ENCODE measurements at regions not wholly inside any gene's neighbourhood (a gene's known extent, or its start where the extent isn't known, plus 50 kb on each side); places are given as distances from the start of the nearest gene placed in this dataset.
A peak's percentile ranks its signal among the peaks of the same experiment; 100 is the strongest.

DNA sequence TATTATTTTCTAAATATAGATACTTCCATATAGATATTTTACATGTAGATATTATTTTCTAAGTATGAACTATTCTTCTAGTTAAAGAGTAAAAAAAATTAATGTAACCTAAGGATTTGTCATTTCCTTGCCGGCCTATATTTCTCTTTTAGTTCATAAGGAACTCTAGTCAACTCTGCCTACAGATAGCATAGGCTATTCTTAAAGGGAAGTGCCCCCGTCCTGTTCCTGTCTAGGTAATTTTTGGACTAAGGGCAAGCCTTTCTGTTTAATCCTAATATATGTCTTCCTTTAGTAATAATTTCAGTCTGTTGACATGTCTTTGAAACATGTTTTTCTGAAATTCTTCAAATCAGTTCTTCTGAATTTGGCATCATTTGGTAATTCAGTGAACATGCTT is 161.9 kb downstream of the C11orf91 start:
- H2AK5ac ChIP-seq (ENCODE audit: low read depth, low read length), result no peak overlapping the region
- no CpG with 5 or more reads among the region's 2 CpGs for WGBS, 2 donors (ENCODE audit: extremely low coverage in 2 of 2, insufficient read length in 2 of 2, insufficient replicate concordance in 1 of 2)
- no peak for DNase-seq (ENCODE audit: low spot score)
- H2BK120ac ChIP-seq (ENCODE audit: low read depth, low read length), result no peak overlapping the region
- no peak overlapping the region for H4K8ac ChIP-seq (ENCODE audit: low read depth, low read length)
- H2BK5ac ChIP-seq (ENCODE audit: low read length), result no peak overlapping the region
- H3K27ac ChIP-seq (replicated peaks; ENCODE audit: low read length), result no peak overlapping the region
- H3K23ac ChIP-seq (ENCODE audit: low read depth, low read length, poor library complexity), result no peak overlapping the region
- no peak overlapping the region for H3K4me2 ChIP-seq (ENCODE audit: insufficient read depth, low read length, poor library complexity, severe bottlenecking)
- no peak overlapping the region for H2BK15ac ChIP-seq (ENCODE audit: low read length)
- no peak overlapping the region for H3K4ac ChIP-seq (ENCODE audit: low read length)
- H3K4me3 ChIP-seq (ENCODE audit: low read length in 2 of 2), result no peak overlapping the region
- no peaks in the 10 kb centered on the region for H3K4me1 ChIP-seq (ENCODE audit: control insufficient read depth in 2 of 2, insufficient read depth in 1 of 2, low read depth in 1 of 2, low read length in 2 of 2)
- H3K18ac ChIP-seq (ENCODE audit: low read length), result no peak overlapping the region
- H2BK12ac ChIP-seq (ENCODE audit: low read length), result no peak overlapping the region
- H3K36me3 ChIP-seq (replicated peaks in 1 of 2; ENCODE audit: control insufficient read depth in 2 of 2, insufficient read depth in 2 of 2, low read length in 2 of 2), result peaks cover 0 to 2% of the 10 kb centered on the region in 2 donors
- H3K79me1 ChIP-seq (ENCODE audit: low read depth, low read length), result no peaks in the 10 kb centered on the region
- H3K9ac ChIP-seq (ENCODE audit: low read depth, low read length, poor library complexity), result no peak overlapping the region
- no peak overlapping the region for H4K91ac ChIP-seq (ENCODE audit: low read depth, low read length, poor library complexity)
- no peaks in the 10 kb centered on the region for H3K9me3 ChIP-seq (replicated peaks in 1 of 2; ENCODE audit: control insufficient read depth in 2 of 2, insufficient read depth in 1 of 2, low read depth in 1 of 2, low read length in 2 of 2)
- H3K14ac ChIP-seq (ENCODE audit: low read length), result no peak overlapping the region
- no peaks in the 10 kb centered on the region for H3K27me3 ChIP-seq (ENCODE audit: control insufficient read depth in 3 of 3, insufficient read depth in 3 of 3, low read depth in 1 of 3, low read length in 3 of 3)
- no peak overlapping the region for H2AFZ ChIP-seq (ENCODE audit: low read length)

DNA sequence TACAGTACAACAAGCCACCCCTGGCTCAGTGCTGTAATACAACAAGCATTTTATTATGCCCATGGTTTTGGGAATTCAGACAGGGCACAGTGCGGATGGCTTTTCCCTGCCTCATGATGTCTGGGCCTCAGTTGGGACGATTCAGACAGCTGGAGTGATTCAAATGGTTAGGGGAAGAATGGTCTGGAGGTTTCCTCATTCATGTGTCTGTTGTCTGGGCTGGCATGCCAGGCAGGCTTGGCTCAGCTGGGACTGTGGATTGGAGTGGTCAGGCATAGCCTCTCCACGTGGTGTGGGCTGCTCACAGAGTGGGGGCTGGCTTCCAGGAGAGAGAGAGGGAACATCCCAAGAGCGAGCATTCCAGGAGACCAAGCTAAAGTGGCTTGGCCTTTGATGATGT is 164.4 kb downstream of the C11orf91 start:
- no peaks in the 10 kb centered on the region for H3K79me1 ChIP-seq (ENCODE audit: low read depth, low read length)
- H2BK120ac ChIP-seq (ENCODE audit: low read depth, low read length), result no peak overlapping the region
- H3K9me3 ChIP-seq (replicated peaks in 1 of 2; ENCODE audit: control insufficient read depth in 2 of 2, insufficient read depth in 1 of 2, low read depth in 1 of 2, low read length in 2 of 2), result no peaks in the 10 kb centered on the region
- H3K4me2 ChIP-seq (ENCODE audit: insufficient read depth, low read length, poor library complexity, severe bottlenecking), result no peak overlapping the region
- no peak overlapping the region for H3K4me3 ChIP-seq (ENCODE audit: low read length in 2 of 2)
- no peak overlapping the region for H3K23ac ChIP-seq (ENCODE audit: low read depth, low read length, poor library complexity)
- H3K27ac ChIP-seq (replicated peaks; ENCODE audit: low read length), result no peak overlapping the region
- H3K36me3 ChIP-seq (replicated peaks in 1 of 2; ENCODE audit: control insufficient read depth in 2 of 2, insufficient read depth in 2 of 2, low read length in 2 of 2), result no peaks in the 10 kb centered on the region
- H3K4me1 ChIP-seq (ENCODE audit: control insufficient read depth in 2 of 2, insufficient read depth in 1 of 2, low read depth in 1 of 2, low read length in 2 of 2), result peaks cover 0 to 1% of the 10 kb centered on the region in 2 donors
- no peak overlapping the region for H2AFZ ChIP-seq (ENCODE audit: low read length)
- H3K9ac ChIP-seq (ENCODE audit: low read depth, low read length, poor library complexity), result no peak overlapping the region
- H3K27me3 ChIP-seq (ENCODE audit: control insufficient read depth in 3 of 3, insufficient read depth in 3 of 3, low read depth in 1 of 3, low read length in 3 of 3), result no peaks in the 10 kb centered on the region
- no peak overlapping the region for H2BK15ac ChIP-seq (ENCODE audit: low read length)
- no peak overlapping the region for H4K91ac ChIP-seq (ENCODE audit: low read depth, low read length, poor library complexity)
- no peak overlapping the region for H2BK12ac ChIP-seq (ENCODE audit: low read length)
- no peak overlapping the region for H2BK5ac ChIP-seq (ENCODE audit: low read length)
- no peak overlapping the region for H3K4ac ChIP-seq (ENCODE audit: low read length)
- peak overlapping the region; percentile 49 for H3K18ac ChIP-seq (ENCODE audit: low read length)
- no peak overlapping the region for H3K14ac ChIP-seq (ENCODE audit: low read length)
- no peak overlapping the region for H4K8ac ChIP-seq (ENCODE audit: low read depth, low read length)
- WGBS, 2 donors (ENCODE audit: extremely low coverage in 2 of 2, insufficient read length in 2 of 2, insufficient replicate concordance in 1 of 2), result no CpG with 5 or more reads among the region's 4 CpGs
- no peak for DNase-seq (ENCODE audit: low spot score)
- no peak overlapping the region for H2AK5ac ChIP-seq (ENCODE audit: low read depth, low read length)

DNA sequence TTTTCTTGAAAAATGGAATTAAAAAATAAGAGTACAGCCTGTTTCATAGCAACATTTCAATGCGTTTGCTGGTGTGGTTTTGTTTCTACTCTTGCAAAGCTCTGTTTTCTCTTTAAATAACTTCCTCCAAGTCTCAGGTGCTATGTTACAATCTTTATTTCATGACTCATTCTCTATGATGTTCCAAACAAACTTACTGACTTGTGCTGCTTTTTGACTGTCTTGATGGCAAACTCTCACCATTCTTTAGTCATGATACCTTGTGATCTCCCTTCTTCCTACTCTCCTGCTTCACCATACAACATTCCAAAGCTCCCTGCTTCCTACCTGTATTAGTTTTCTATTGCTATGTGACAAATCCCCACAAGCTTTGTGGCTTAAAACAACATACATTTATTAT is 166.1 kb downstream of the C11orf91 start:
- Histone ChIP-seq H3K23ac (ENCODE audit: low read depth, low read length, poor library complexity) (no peak overlapping the region), H3K36me3 (replicated peaks in 1 of 2; ENCODE audit: control insufficient read depth in 2 of 2, insufficient read depth in 2 of 2, low read length in 2 of 2) (no peaks in the 10 kb centered on the region), H3K4me3 (ENCODE audit: low read length in 2 of 2) (no peak overlapping the region)

DNA sequence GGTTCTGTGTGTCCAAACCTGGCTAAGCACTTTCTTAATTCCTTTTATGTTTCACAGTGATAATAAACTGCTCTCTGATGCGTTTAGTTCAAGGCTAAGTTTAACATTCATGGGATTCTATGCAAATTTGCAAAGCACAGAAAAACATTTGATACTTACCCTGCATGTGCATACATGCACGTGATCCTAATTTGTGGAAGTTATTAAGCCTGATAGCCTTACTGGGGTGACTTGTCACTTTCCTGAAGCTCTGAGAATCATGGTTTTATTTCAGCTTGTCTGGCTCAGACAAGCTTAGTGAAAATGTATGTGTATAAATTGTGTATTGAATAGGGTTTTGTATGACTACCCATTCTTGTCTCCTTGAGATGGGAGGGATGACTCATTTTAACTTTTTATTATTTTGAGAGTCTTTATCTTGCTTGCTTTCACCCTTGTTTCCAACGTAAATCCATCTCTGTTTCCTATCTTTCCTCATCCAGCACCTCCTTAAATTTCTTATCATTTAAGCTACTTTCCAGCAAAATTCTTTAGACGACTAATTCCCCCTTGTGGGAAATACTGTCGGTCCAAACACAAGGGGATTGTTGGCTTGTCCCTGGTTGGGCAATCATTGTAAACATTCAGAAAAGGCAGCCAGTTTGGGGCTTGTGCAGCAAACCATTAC is 167.1 kb downstream of the C11orf91 start:
- Histone ChIP-seq H2BK5ac (ENCODE audit: low read length) (no peak overlapping the region), H3K4me3 (ENCODE audit: low read length in 2 of 2) (no peak overlapping the region), H3K36me3 (replicated peaks in 1 of 2; ENCODE audit: control insufficient read depth in 2 of 2, insufficient read depth in 2 of 2, low read length in 2 of 2) (no peaks in the 10 kb centered on the region), H3K14ac (ENCODE audit: low read length) (no peak overlapping the region), H2AFZ (ENCODE audit: low read length) (no peak overlapping the region), H4K8ac (ENCODE audit: low read depth, low read length) (no peak overlapping the region), H3K4me2 (ENCODE audit: insufficient read depth, low read length, poor library complexity, severe bottlenecking) (no peak overlapping the region), H4K91ac (ENCODE audit: low read depth, low read length, poor library complexity) (no peak overlapping the region), H3K18ac (ENCODE audit: low read length) (no peak overlapping the region), H3K4me1 (ENCODE audit: control insufficient read depth in 2 of 2, insufficient read depth in 1 of 2, low read depth in 1 of 2, low read length in 2 of 2) (peaks cover 0 to 1% of the 10 kb centered on the region in 2 donors), H3K23ac (ENCODE audit: low read depth, low read length, poor library complexity) (no peak overlapping the region), H3K27ac (replicated peaks; ENCODE audit: low read length) (no peak overlapping the region), H2BK15ac (ENCODE audit: low read length) (no peak overlapping the region), H2BK12ac (ENCODE audit: low read length) (no peak overlapping the region), H3K9ac (ENCODE audit: low read depth, low read length, poor library complexity) (no peak overlapping the region), H2AK5ac (ENCODE audit: low read depth, low read length) (no peak overlapping the region), H3K27me3 (ENCODE audit: control insufficient read depth in 3 of 3, insufficient read depth in 3 of 3, low read depth in 1 of 3, low read length in 3 of 3) (no peaks in the 10 kb centered on the region), H2BK120ac (ENCODE audit: low read depth, low read length) (no peak overlapping the region), H3K9me3 (replicated peaks in 1 of 2; ENCODE audit: control insufficient read depth in 2 of 2, insufficient read depth in 1 of 2, low read depth in 1 of 2, low read length in 2 of 2) (no peaks in the 10 kb centered on the region), H3K4ac (ENCODE audit: low read length) (no peak overlapping the region), H3K79me1 (ENCODE audit: low read depth, low read length) (no peaks in the 10 kb centered on the region)
- WGBS, 2 donors (ENCODE audit: extremely low coverage in 2 of 2, insufficient read length in 2 of 2, insufficient replicate concordance in 1 of 2), result no CpG with 5 or more reads among the region's 5 CpGs
- no peak for DNase-seq (ENCODE audit: low spot score)

More for the DNA sequence above, 166.1 kb downstream of the C11orf91 start:
- H2BK12ac ChIP-seq (ENCODE audit: low read length), result no peak overlapping the region
- no peak overlapping the region for H3K14ac ChIP-seq (ENCODE audit: low read length)
- WGBS, 2 donors (ENCODE audit: extremely low coverage in 2 of 2, insufficient read length in 2 of 2, insufficient replicate concordance in 1 of 2), result no CpG with 5 or more reads among the region's 1 CpG
- H2BK5ac ChIP-seq (ENCODE audit: low read length), result no peak overlapping the region
- no peaks in the 10 kb centered on the region for H3K9me3 ChIP-seq (replicated peaks in 1 of 2; ENCODE audit: control insufficient read depth in 2 of 2, insufficient read depth in 1 of 2, low read depth in 1 of 2, low read length in 2 of 2)
- H3K4me2 ChIP-seq (ENCODE audit: insufficient read depth, low read length, poor library complexity, severe bottlenecking), result no peak overlapping the region
- H3K4me1 ChIP-seq (ENCODE audit: control insufficient read depth in 2 of 2, insufficient read depth in 1 of 2, low read depth in 1 of 2, low read length in 2 of 2), result peaks cover 0 to 1% of the 10 kb centered on the region in 2 donors
- no peaks in the 10 kb centered on the region for H3K79me1 ChIP-seq (ENCODE audit: low read depth, low read length)
- no peak overlapping the region for H4K8ac ChIP-seq (ENCODE audit: low read depth, low read length)
- H2BK15ac ChIP-seq (ENCODE audit: low read length), result no peak overlapping the region
- no peak overlapping the region for H2BK120ac ChIP-seq (ENCODE audit: low read depth, low read length)
- DNase-seq (ENCODE audit: low spot score), result no peak
- no peak overlapping the region for H3K18ac ChIP-seq (ENCODE audit: low read length)
- H2AFZ ChIP-seq (ENCODE audit: low read length), result no peak overlapping the region
- no peak overlapping the region for H3K4ac ChIP-seq (ENCODE audit: low read length)
- no peak overlapping the region for H2AK5ac ChIP-seq (ENCODE audit: low read depth, low read length)
- no peak overlapping the region for H4K91ac ChIP-seq (ENCODE audit: low read depth, low read length, poor library complexity)
- H3K9ac ChIP-seq (ENCODE audit: low read depth, low read length, poor library complexity), result no peak overlapping the region
- H3K27me3 ChIP-seq (ENCODE audit: control insufficient read depth in 3 of 3, insufficient read depth in 3 of 3, low read depth in 1 of 3, low read length in 3 of 3), result no peaks in the 10 kb centered on the region
- H3K27ac ChIP-seq (replicated peaks; ENCODE audit: low read length), result no peak overlapping the region
